ENCODE measurements at regions not wholly inside any gene's neighbourhood (a gene's known extent, or its start where the extent isn't known, plus 50 kb on each side); places are given as distances from the start of the nearest gene placed in this dataset.

- no peak for TF ChIP-seq CREB1 (CRISPR knock-in tag; IDR thresholded peaks at IDR 0.05)
- no peak for TF ChIP-seq HMGXB4 (CRISPR knock-in tag; IDR thresholded peaks at IDR 0.05)
- TF ChIP-seq CTCF (IDR thresholded peaks at IDR 0.05) = no peak
- no peak for TF ChIP-seq ZNF263 (CRISPR knock-in tag; IDR thresholded peaks at IDR 0.05; ENCODE audit: low read depth)
Observed at GRCh38 chr12:75890141-75890540, 141.4 kb downstream of the PHLDA1 start.

All from WTC11 (cell line).